PC-9 (cell line): ENCODE measurements at regions not wholly inside any gene's neighbourhood (a gene's known extent, or its start where the extent isn't known, plus 50 kb on each side); places are given as distances from the start of the nearest gene placed in this dataset.

Experiments used
- BruUV-seq: library from RNA; stranded (reverse); fragments of 400-500 nt; replicated peaks from 2 replicates; lab custom pipeline; 2021; lab: Mats Ljungman, UMichigan
- CTCF ChIA-PET: fragments of 300-600 bp; sonication (Branson Sonifier 250); formaldehyde crosslinking; loops from one replicate; lab custom pipeline; 2022; ENCODE audit warnings: antibody characterized with exemption; lab: Charles Lee
- POLR2A ChIA-PET: fragments of 300-600 bp; sonication (Branson Sonifier 250); formaldehyde crosslinking; loops from one replicate; lab custom pipeline; 2022; ENCODE audit warnings: antibody characterized with exemption; ENCODE audit not compliant: unreplicated experiment; lab: Charles Lee
- DNase-seq, 2 experiments: peaks; one replicate each; pipeline versions ENCODE4 v3.0.0 to v3.0.0-alpha.2; 2015 to 2022; ENCODE audit warnings: mixed read lengths in 1 of 2
- H2AFZ ChIP-seq: fragments of 200-600 bp; sonication (generic); 2 replicates; pipeline ENCODE4 v1.8.1; 2017; ENCODE audit warnings: antibody characterized with exemption
- H3F3A ChIP-seq: fragments of 200-600 bp; sonication (generic); 2 replicates; pipeline ENCODE4 v1.8.1; 2017; ENCODE audit warnings: antibody characterized with exemption, mild to moderate bottlenecking, low read depth; ENCODE audit not compliant: insufficient read depth
- H3K27ac ChIP-seq: fragments of 200-600 bp; sonication (generic); 2 replicates; pipeline ENCODE4 v1.6.1; 2016; ENCODE audit warnings: mixed run types
- H3K27me3 ChIP-seq: fragments of 200-600 bp; sonication (generic); 2 replicates; pipeline ENCODE4 v1.6.1; 2016; ENCODE audit warnings: low read depth, mixed run types; ENCODE audit not compliant: insufficient read depth
- H3K36me3 ChIP-seq: fragments of 200-600 bp; sonication (generic); 2 replicates; pipeline ENCODE4 v1.6.1; 2016; ENCODE audit warnings: low read depth, mixed run types
- H3K4me1 ChIP-seq: fragments of 200-600 bp; sonication (generic); replicated peaks from 2 replicates; pipeline ENCODE4 v1.6.1; 2016; ENCODE audit warnings: mixed run types; ENCODE audit not compliant: insufficient read depth
- H3K4me2 ChIP-seq: fragments of 200-600 bp; sonication (generic); 2 replicates; pipeline ENCODE4 v1.6.1; 2017; ENCODE audit warnings: mixed run types
- H3K4me3 ChIP-seq: fragments of 200-600 bp; sonication (generic); 2 replicates; pipeline ENCODE4 v1.6.1; 2016; ENCODE audit warnings: mixed run types
- H3K79me2 ChIP-seq: fragments of 200-600 bp; sonication (generic); 2 replicates; pipeline ENCODE4 v1.6.1; 2017; ENCODE audit warnings: low read depth, mixed run types
- H3K9me2 ChIP-seq: fragments of 200-600 bp; sonication (generic); 2 replicates; pipeline ENCODE4 v1.8.1; 2017; ENCODE audit warnings: mild to moderate bottlenecking; ENCODE audit not compliant: insufficient read depth
- H3K9me3 ChIP-seq: fragments of 200-600 bp; sonication (generic); 2 replicates; pipeline ENCODE4 v1.8.1; 2016; ENCODE audit warnings: low read depth; ENCODE audit not compliant: insufficient read depth
- H4K20me1 ChIP-seq: fragments of 200-600 bp; sonication (generic); 2 replicates; pipeline ENCODE4 v1.8.1; 2017; ENCODE audit not compliant: insufficient read depth
- EZH2 ChIP-seq: fragments of 200-600 bp; sonication (generic); IDR thresholded peaks from 2 replicates; pipeline ENCODE4 v1.8.0; 2017; ENCODE audit warnings: antibody characterized with exemption, low read depth
- intact Hi-C: fragments of 100-400 bp; cut with micrococcal nuclease; formaldehyde crosslinking; loops from one replicate; pipeline ENCODE4 v1.10.0; 2022; ENCODE audit not compliant: unreplicated experiment
- TF ChIP-seq, protein P1 (sequence below): fragments of 200-600 bp; sonication (generic); conservative IDR thresholded peaks from 2 replicates; pipeline ENCODE4 v1.6.1; 2017; ENCODE audit warnings: mixed run types, antibody characterized with exemption, mild to moderate bottlenecking, moderate library complexity

DNA sequence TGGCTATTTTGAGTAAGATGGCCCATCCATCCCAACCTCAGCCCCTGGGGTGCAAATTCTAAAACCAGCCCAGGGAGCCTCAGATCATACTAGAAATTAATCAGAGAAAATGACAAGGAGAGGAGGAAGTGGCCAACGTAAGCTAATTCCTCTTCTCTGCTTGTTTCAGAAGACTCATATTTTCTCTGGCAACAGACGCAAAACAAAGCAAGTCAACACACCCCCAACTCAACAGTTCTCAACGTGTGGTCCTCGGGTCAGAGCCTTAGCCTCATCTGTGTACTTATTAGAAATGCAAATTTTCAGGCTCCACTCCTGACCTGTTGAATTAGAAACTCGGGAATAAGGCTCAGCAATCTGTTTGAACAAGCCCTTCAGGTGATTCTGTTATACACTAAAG lies 413.9 kb upstream of the AUTS2 start:
- TF ChIP-seq EZH2 = no peak
- TF ChIP-seq, protein P1, sequence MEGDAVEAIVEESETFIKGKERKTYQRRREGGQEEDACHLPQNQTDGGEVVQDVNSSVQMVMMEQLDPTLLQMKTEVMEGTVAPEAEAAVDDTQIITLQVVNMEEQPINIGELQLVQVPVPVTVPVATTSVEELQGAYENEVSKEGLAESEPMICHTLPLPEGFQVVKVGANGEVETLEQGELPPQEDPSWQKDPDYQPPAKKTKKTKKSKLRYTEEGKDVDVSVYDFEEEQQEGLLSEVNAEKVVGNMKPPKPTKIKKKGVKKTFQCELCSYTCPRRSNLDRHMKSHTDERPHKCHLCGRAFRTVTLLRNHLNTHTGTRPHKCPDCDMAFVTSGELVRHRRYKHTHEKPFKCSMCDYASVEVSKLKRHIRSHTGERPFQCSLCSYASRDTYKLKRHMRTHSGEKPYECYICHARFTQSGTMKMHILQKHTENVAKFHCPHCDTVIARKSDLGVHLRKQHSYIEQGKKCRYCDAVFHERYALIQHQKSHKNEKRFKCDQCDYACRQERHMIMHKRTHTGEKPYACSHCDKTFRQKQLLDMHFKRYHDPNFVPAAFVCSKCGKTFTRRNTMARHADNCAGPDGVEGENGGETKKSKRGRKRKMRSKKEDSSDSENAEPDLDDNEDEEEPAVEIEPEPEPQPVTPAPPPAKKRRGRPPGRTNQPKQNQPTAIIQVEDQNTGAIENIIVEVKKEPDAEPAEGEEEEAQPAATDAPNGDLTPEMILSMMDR = no peak
- no peaks in the 10 kb centered on the region for H4K20me1 ChIP-seq
- no peak overlapping the region for H3K27ac ChIP-seq
- BruUV-seq = no TSS peak
- intact Hi-C loops = no loop called here
- H3K4me1 ChIP-seq = no peaks in the 10 kb centered on the region
- ChIA-PET CTCF (no interaction called here), POLR2A (no interaction called here)
- no peak overlapping the region for H3K4me3 ChIP-seq
- no peaks in the 10 kb centered on the region for H3K9me3 ChIP-seq
- H3K27me3 ChIP-seq = no peaks in the 10 kb centered on the region
- no peak for DNase-seq
- no peaks in the 10 kb centered on the region for H3K79me2 ChIP-seq
- H3K9me2 ChIP-seq = no peaks in the 10 kb centered on the region
- no peak overlapping the region for H3K4me2 ChIP-seq
- no peak overlapping the region for H2AFZ ChIP-seq
- no peaks in the 10 kb centered on the region; the same call in 1 of the 2 replicates for H3F3A ChIP-seq
- H3K36me3 ChIP-seq = no peaks in the 10 kb centered on the region

DNA sequence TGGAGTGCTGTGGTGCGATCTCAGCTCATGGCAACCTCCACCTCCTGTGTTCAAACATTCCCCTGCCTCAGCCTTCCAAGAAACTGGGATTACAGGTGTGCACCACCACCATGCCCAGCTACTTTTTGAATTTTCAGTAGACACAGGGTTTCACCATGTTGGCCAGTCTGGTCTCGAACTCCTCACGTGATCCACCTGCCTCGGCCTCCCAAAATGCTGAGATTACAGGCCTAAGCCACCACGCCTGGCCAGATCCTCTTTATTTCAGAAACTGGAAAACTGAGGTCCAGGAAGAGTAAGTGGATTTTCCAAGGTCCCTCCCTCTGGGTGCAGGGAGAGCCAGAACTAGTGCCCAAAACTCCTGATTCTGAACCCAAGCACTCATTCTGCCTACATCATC lies 413.1 kb upstream of the AUTS2 start:
- H3K4me3 ChIP-seq = no peak overlapping the region
- no peak overlapping the region for H2AFZ ChIP-seq
- H3K9me2 ChIP-seq = no peaks in the 10 kb centered on the region
- H3K27ac ChIP-seq = no peak overlapping the region
- no peak for DNase-seq
- intact Hi-C loops = no loop called here
- H3K27me3 ChIP-seq = no peaks in the 10 kb centered on the region
- H3K9me3 ChIP-seq = no peaks in the 10 kb centered on the region
- H3F3A ChIP-seq = no peaks in the 10 kb centered on the region; the same call in 1 of the 2 replicates
- H4K20me1 ChIP-seq = no peaks in the 10 kb centered on the region
- POLR2A ChIA-PET = no interaction called here
- no peaks in the 10 kb centered on the region for H3K79me2 ChIP-seq
- no TSS peak for BruUV-seq
- no peak overlapping the region for H3K4me2 ChIP-seq
- TF ChIP-seq EZH2 = no peak
- TF ChIP-seq, protein P1 = no peak
- no peaks in the 10 kb centered on the region for H3K4me1 ChIP-seq
- H3K36me3 ChIP-seq = no peaks in the 10 kb centered on the region
- CTCF ChIA-PET = no interaction called here

- ChIA-PET POLR2A (no interaction called here), CTCF (no interaction called here)
- no peaks in the 10 kb centered on the region for H3K27me3 ChIP-seq
- H3K27ac ChIP-seq = no peak overlapping the region
- H3K4me3 ChIP-seq = no peak overlapping the region
- H4K20me1 ChIP-seq = no peaks in the 10 kb centered on the region
- H3K79me2 ChIP-seq = no peaks in the 10 kb centered on the region
- intact Hi-C loops = no loop called here
- no peaks in the 10 kb centered on the region for H3K4me1 ChIP-seq
- no peaks in the 10 kb centered on the region; the same call in 1 of the 2 replicates for H3F3A ChIP-seq
- H3K9me3 ChIP-seq = no peaks in the 10 kb centered on the region
- no peaks in the 10 kb centered on the region for H3K9me2 ChIP-seq
- H3K4me2 ChIP-seq = no peak overlapping the region
- no peak overlapping the region for H2AFZ ChIP-seq
- BruUV-seq = no TSS peak
- DNase-seq = no peak
- H3K36me3 ChIP-seq = no peaks in the 10 kb centered on the region
- no peak for TF ChIP-seq EZH2
- TF ChIP-seq, protein P1 = no peak
These were observed 411.3 kb upstream of the AUTS2 start for GRCh38 chr7:69186974-69187373.
